CD14-positive monocyte (primary cell): ENCODE measurements at regions not wholly inside any gene's neighbourhood (a gene's known extent, or its start where the extent isn't known, plus 50 kb on each side); places are given as distances from the start of the nearest gene placed in this dataset.

Experiments
- DNase-seq, 3 donors: peaks; one replicate each; pipeline ENCODE4 v3.0.0-alpha.2; 2011 to 2022
- H2AFZ ChIP-seq: 2 replicates; pipeline ENCODE4 v1.6.0; 2012; ENCODE audit warnings: mild to moderate bottlenecking, low read depth, low read length, inconsistent platforms; ENCODE audit not compliant: insufficient read depth, poor library complexity, severe bottlenecking
- H3K27ac ChIP-seq, 2 donors: 1 replicate in 1 of 2; 2 replicates in 1 of 2; pipeline ENCODE4 v1.5.1; 2012 to 2013; ENCODE audit warnings: low read length in 2 of 2, control low read depth in 1 of 2, inconsistent platforms in 1 of 2, low read depth in 1 of 2, mild to moderate bottlenecking in 1 of 2
- H3K27me3 ChIP-seq, 2 donors: one replicate each; pipeline versions ENCODE4 v1.6.0 to v1.6.1; 2011 to 2013; ENCODE audit warnings: low read length in 2 of 2; ENCODE audit not compliant: control insufficient read depth in 2 of 2, insufficient read depth in 2 of 2
- H3K36me3 ChIP-seq, 2 donors: replicated peaks in 1 of 2; 1 replicate in 1 of 2; 2 replicates in 1 of 2; pipeline versions ENCODE4 v1.5.1 to v1.6.1; 2012 to 2013; ENCODE audit warnings: low read length in 2 of 2, control low read depth in 1 of 2, inconsistent platforms in 1 of 2, mild to moderate bottlenecking in 1 of 2; ENCODE audit not compliant: insufficient read depth in 2 of 2, control insufficient read depth in 1 of 2
- H3K4me1 ChIP-seq, 2 donors: 1 replicate in 1 of 2; 2 replicates in 1 of 2; pipeline versions ENCODE4 v1.5.1 to v1.6.1; 2012 to 2013; ENCODE audit warnings: low read length in 2 of 2, control low read depth in 1 of 2, inconsistent platforms in 1 of 2, mild to moderate bottlenecking in 1 of 2, moderate library complexity in 1 of 2; ENCODE audit not compliant: insufficient read depth in 2 of 2, control insufficient read depth in 1 of 2
- H3K4me2 ChIP-seq: replicated peaks from 2 replicates; pipeline ENCODE3; 2012; ENCODE audit warnings: low read length, moderate library complexity, mild to moderate bottlenecking; ENCODE audit not compliant: poor library complexity, severe bottlenecking; ENCODE audit errors: extremely low read depth
- H3K4me3 ChIP-seq, 3 experiments: fragments of 200-600 bp in 1 of 3; sonication (generic) in 1 of 3; replicated peaks in 1 of 3; 1 replicate in 2 of 3; 2 replicates in 1 of 3; pipeline ENCODE4 v1.5.1; 2011 to 2013; ENCODE audit warnings: low read length in 3 of 3, mild to moderate bottlenecking in 3 of 3, control low read depth in 2 of 3, low read depth in 2 of 3, inconsistent platforms in 1 of 3, moderate library complexity in 1 of 3
- H3K79me2 ChIP-seq: 2 replicates; pipeline ENCODE4 v1.6.0; 2012; ENCODE audit warnings: mild to moderate bottlenecking, control low read depth, inconsistent platforms, low read length, moderate library complexity; ENCODE audit not compliant: insufficient read depth
- H3K9ac ChIP-seq: 2 replicates; pipeline ENCODE4 v1.6.0; 2017; ENCODE audit warnings: low read length, mild to moderate bottlenecking; ENCODE audit not compliant: insufficient read depth, poor library complexity, severe bottlenecking
- H3K9me3 ChIP-seq, 2 donors: replicated peaks in 1 of 2; 1 replicate in 1 of 2; 2 replicates in 1 of 2; pipeline versions ENCODE4 v1.5.1 to v1.6.1; 2012 to 2013; ENCODE audit warnings: low read length in 2 of 2, control low read depth in 1 of 2; ENCODE audit not compliant: control insufficient read depth in 1 of 2, insufficient read depth in 1 of 2
- H4K20me1 ChIP-seq: 2 replicates; pipeline ENCODE4 v1.6.0; 2012; ENCODE audit warnings: mild to moderate bottlenecking, low read length, control low read depth, moderate library complexity; ENCODE audit not compliant: insufficient read depth
- H3K27ac Mint-ChIP-seq, 7 donors: one replicate each; pipeline ENCODE4 v1.8.0; 2020; ENCODE audit warnings: mild to moderate bottlenecking in 7 of 7, mixed read lengths in 7 of 7, moderate library complexity in 6 of 7, inconsistent platforms in 2 of 7
- H3K27me3 Mint-ChIP-seq, 3 donors: one replicate each; pipeline ENCODE4 v1.8.0; 2021 to 2022; ENCODE audit warnings: low read depth in 3 of 3, mild to moderate bottlenecking in 3 of 3, mixed read lengths in 3 of 3, moderate library complexity in 3 of 3, inconsistent platforms in 1 of 3
- H3K36me3 Mint-ChIP-seq, 2 donors: one replicate each; pipeline ENCODE4 v1.8.0; 2020; ENCODE audit warnings: mixed read lengths in 2 of 2, inconsistent platforms in 1 of 2, mild to moderate bottlenecking in 1 of 2
- H3K4me1 Mint-ChIP-seq: one replicate; pipeline ENCODE4 v1.8.0; 2020; ENCODE audit warnings: mild to moderate bottlenecking, mixed read lengths
- H3K4me3 Mint-ChIP-seq, 2 donors: one replicate each; pipeline ENCODE4 v1.8.0; 2020; ENCODE audit warnings: mild to moderate bottlenecking in 2 of 2, mixed read lengths in 2 of 2, moderate library complexity in 1 of 2
- H3K9me3 Mint-ChIP-seq, 7 donors: one replicate each; pipeline ENCODE4 v1.8.0; 2020 to 2022; ENCODE audit warnings: mixed read lengths in 7 of 7, mild to moderate bottlenecking in 6 of 7, moderate library complexity in 6 of 7, inconsistent platforms in 2 of 7
- WGBS: methylation state at CpG from one replicate; pipeline ENCODE4 v1.1.5; 2013; ENCODE audit warnings: missing lambda C conversion rate; ENCODE audit not compliant: insufficient coverage; 5-methylcytosine and 5-hydroxymethylcytosine counted together
- intact Hi-C, 2 donors: fragments of 100-400 bp; cut with micrococcal nuclease; formaldehyde crosslinking; loops; one replicate each; pipeline versions ENCODE4 v1.15.0 to v1.15.1; 2023
- TF ChIP-seq, protein P1 (sequence below): fragments of 200-600 bp; IDR thresholded peaks from one replicate; pipeline ENCODE4 v1.8.0; 2022; ENCODE audit warnings: antibody characterized with exemption, mild to moderate bottlenecking

DNA sequence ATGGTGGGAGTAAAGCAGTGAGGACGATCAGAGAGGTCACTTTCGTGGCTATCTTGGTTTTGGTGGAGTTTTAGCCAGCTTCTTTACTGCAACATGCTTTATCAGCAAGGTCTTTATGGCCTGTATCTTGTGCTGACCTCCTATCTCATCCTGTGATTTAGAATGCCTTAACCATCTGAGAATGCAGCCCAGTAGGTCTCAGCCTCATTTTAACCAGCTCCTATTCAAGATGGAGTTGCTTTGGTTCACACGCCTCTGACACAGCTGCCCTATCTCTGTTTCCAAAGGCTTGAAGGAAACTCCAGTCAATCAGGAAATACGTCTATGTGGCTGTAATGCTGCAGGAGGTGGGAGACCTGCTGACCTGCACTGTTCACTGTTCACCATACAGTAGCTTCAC, 146.1 kb upstream of the POGK start:
- no peaks in the 10 kb centered on the region for H3K27me3 Mint-ChIP-seq
- intact Hi-C loops: no loop called here
- H3K4me3 ChIP-seq: no peak overlapping the region
- whole genome bisulfite sequencing: 83% methylated on average over 1 of the region's 4 CpGs
- H3K9me3 Mint-ChIP-seq: peaks cover 0 to 6% (median 0%) of the 10 kb centered on the region in 7 donors
- H3K9me3 ChIP-seq: no peaks in the 10 kb centered on the region
- H3K4me1 ChIP-seq: no peaks in the 10 kb centered on the region
- TF ChIP-seq, protein P1, sequence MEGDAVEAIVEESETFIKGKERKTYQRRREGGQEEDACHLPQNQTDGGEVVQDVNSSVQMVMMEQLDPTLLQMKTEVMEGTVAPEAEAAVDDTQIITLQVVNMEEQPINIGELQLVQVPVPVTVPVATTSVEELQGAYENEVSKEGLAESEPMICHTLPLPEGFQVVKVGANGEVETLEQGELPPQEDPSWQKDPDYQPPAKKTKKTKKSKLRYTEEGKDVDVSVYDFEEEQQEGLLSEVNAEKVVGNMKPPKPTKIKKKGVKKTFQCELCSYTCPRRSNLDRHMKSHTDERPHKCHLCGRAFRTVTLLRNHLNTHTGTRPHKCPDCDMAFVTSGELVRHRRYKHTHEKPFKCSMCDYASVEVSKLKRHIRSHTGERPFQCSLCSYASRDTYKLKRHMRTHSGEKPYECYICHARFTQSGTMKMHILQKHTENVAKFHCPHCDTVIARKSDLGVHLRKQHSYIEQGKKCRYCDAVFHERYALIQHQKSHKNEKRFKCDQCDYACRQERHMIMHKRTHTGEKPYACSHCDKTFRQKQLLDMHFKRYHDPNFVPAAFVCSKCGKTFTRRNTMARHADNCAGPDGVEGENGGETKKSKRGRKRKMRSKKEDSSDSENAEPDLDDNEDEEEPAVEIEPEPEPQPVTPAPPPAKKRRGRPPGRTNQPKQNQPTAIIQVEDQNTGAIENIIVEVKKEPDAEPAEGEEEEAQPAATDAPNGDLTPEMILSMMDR: no peak
- H3K27ac ChIP-seq: no peak overlapping the region
- no peak overlapping the region for H3K4me2 ChIP-seq
- H3K27me3 ChIP-seq: no peaks in the 10 kb centered on the region
- no peaks in the 10 kb centered on the region for H3K79me2 ChIP-seq
- H2AFZ ChIP-seq: no peak overlapping the region
- H3K27ac Mint-ChIP-seq: no peak overlapping the region
- DNase-seq: no peak
- no peaks in the 10 kb centered on the region for H3K36me3 Mint-ChIP-seq
- no peak overlapping the region for H3K9ac ChIP-seq
- H4K20me1 ChIP-seq: no peaks in the 10 kb centered on the region
- H3K4me3 Mint-ChIP-seq: no peak overlapping the region
- H3K36me3 ChIP-seq: no peaks in the 10 kb centered on the region
- H3K4me1 Mint-ChIP-seq: no peaks in the 10 kb centered on the region

DNA sequence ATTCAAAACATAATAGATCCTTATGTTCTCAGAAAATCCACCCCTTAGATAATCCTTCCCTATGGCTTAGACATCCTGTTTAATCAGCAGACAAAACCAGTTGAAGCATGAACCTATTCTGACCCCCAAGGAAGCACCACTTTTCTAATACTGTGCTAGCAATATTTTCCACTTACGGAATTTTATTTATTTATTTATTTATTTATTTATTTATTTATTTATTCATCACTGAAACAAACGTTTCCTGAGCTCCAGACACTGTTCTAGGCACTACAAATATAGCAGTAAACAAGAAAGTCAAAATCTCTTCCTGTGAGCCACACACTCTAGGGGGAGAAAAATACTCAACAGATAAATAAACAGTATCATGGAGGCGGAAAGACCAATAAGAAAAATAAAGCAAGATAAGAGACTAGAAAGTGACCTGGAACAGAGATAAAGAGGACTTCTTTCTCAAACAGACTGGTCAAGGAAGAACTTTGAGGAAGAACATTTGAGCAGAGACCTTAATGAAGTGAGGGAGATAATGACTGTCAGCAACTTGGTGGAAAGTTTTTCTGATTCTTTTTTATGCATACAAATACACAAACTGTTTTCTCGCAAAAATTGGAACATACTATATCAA, 145.5 kb upstream of the POGK start:
- no peaks in the 10 kb centered on the region for H3K27me3 Mint-ChIP-seq
- no peak overlapping the region for H2AFZ ChIP-seq

More for the DNA sequence above, 145.5 kb upstream of the POGK start:
- intact Hi-C loops: no loop called here
- no peak for DNase-seq
- no peak overlapping the region for H3K4me3 Mint-ChIP-seq
- no peaks in the 10 kb centered on the region for H3K4me1 Mint-ChIP-seq
- H3K9ac ChIP-seq: no peak overlapping the region
- peaks cover 0 to 6% (median 0%) of the 10 kb centered on the region in 7 donors for H3K9me3 Mint-ChIP-seq
- H3K27ac Mint-ChIP-seq: no peak overlapping the region
- no peak overlapping the region for H3K4me2 ChIP-seq
- no CpG with 5 or more reads among the region's 4 CpGs for WGBS
- H3K79me2 ChIP-seq: no peaks in the 10 kb centered on the region
- H3K27ac ChIP-seq: no peak overlapping the region
- H3K9me3 ChIP-seq: no peaks in the 10 kb centered on the region
- no peaks in the 10 kb centered on the region for H3K36me3 ChIP-seq
- TF ChIP-seq, protein P1: no peak
- no peaks in the 10 kb centered on the region for H3K36me3 Mint-ChIP-seq
- no peaks in the 10 kb centered on the region for H3K27me3 ChIP-seq
- H3K4me1 ChIP-seq: no peaks in the 10 kb centered on the region
- no peak overlapping the region for H3K4me3 ChIP-seq
- no peaks in the 10 kb centered on the region for H4K20me1 ChIP-seq
